ENCODE measurements at regions not wholly inside any gene's neighbourhood (a gene's known extent, or its start where the extent isn't known, plus 50 kb on each side); places are given as distances from the start of the nearest gene placed in this dataset.

- Histone ChIP-seq H3K27ac (ENCODE audit: low read length) (no peak overlapping the region), H3K9me3 (ENCODE audit: insufficient read depth, low read depth, low read length) (no peaks in the 10 kb centered on the region), H3K4me3 (ENCODE audit: low read length) (no peak overlapping the region), H3K27me3 (ENCODE audit: insufficient read depth, low read length) (no peaks in the 10 kb centered on the region), H3K9ac (ENCODE audit: low read depth, low read length) (no peak overlapping the region), H3K36me3 (ENCODE audit: insufficient read depth, low read depth, low read length) (no peaks in the 10 kb centered on the region), H3K4me1 (ENCODE audit: insufficient read depth, low read length) (no peaks in the 10 kb centered on the region)
Observed at GRCh38 chr2:126748188-126748760, 92.3 kb downstream of the GYPC start.

- Histone ChIP-seq H3K4me1 (ENCODE audit: insufficient read depth, low read length) (peaks cover 5% of the 10 kb centered on the region; the same call in 1 of the 2 replicates), H3K27me3 (ENCODE audit: insufficient read depth, low read length) (no peaks in the 10 kb centered on the region), H3K27ac (ENCODE audit: low read length) (no peak overlapping the region), H3K36me3 (ENCODE audit: insufficient read depth, low read depth, low read length) (no peaks in the 10 kb centered on the region), H3K4me3 (ENCODE audit: low read length) (no peak overlapping the region), H3K9me3 (ENCODE audit: insufficient read depth, low read depth, low read length) (no peaks in the 10 kb centered on the region), H3K9ac (ENCODE audit: low read depth, low read length) (no peak overlapping the region)
Observed at GRCh38 chr2:126748929-126749518, 93.1 kb downstream of the GYPC start.

- Histone ChIP-seq H3K4me1 (ENCODE audit: insufficient read depth, low read length) (peaks cover 5% of the 10 kb centered on the region; the same call in 1 of the 2 replicates), H3K27ac (ENCODE audit: low read length) (no peak overlapping the region), H3K27me3 (ENCODE audit: insufficient read depth, low read length) (no peaks in the 10 kb centered on the region), H3K9me3 (ENCODE audit: insufficient read depth, low read depth, low read length) (no peaks in the 10 kb centered on the region), H3K36me3 (ENCODE audit: insufficient read depth, low read depth, low read length) (no peaks in the 10 kb centered on the region), H3K9ac (ENCODE audit: low read depth, low read length) (no peak overlapping the region), H3K4me3 (ENCODE audit: low read length) (no peak overlapping the region)
Observed at GRCh38 chr2:126749537-126749936, 93.6 kb downstream of the GYPC start.

GRCh38 chr2:126750506-126750905 lies 94.5 kb downstream of the GYPC start:
- H3K4me3 ChIP-seq (ENCODE audit: low read length) = no peak overlapping the region
- H3K27me3 ChIP-seq (ENCODE audit: insufficient read depth, low read length) = no peaks in the 10 kb centered on the region
- H3K9me3 ChIP-seq (ENCODE audit: insufficient read depth, low read depth, low read length) = no peaks in the 10 kb centered on the region
- peaks cover 5% of the 10 kb centered on the region; the same call in 1 of the 2 replicates for H3K4me1 ChIP-seq (ENCODE audit: insufficient read depth, low read length)
- H3K36me3 ChIP-seq (ENCODE audit: insufficient read depth, low read depth, low read length) = no peaks in the 10 kb centered on the region
- H3K9ac ChIP-seq (ENCODE audit: low read depth, low read length) = no peak overlapping the region
- H3K27ac ChIP-seq (ENCODE audit: low read length) = no peak overlapping the region

GRCh38 chr2:126751477-126751876 lies 95.5 kb downstream of the GYPC start:
- peaks cover 5% of the 10 kb centered on the region; the same call in 1 of the 2 replicates for H3K4me1 ChIP-seq (ENCODE audit: insufficient read depth, low read length)

GRCh38 chr2:126752876-126753275 lies 96.9 kb downstream of the GYPC start:
- no peak overlapping the region for H3K27ac ChIP-seq (ENCODE audit: low read length)
- peaks cover 5% of the 10 kb centered on the region; the same call in 1 of the 2 replicates for H3K4me1 ChIP-seq (ENCODE audit: insufficient read depth, low read length)
- H3K36me3 ChIP-seq (ENCODE audit: insufficient read depth, low read depth, low read length) = no peaks in the 10 kb centered on the region
- no peaks in the 10 kb centered on the region for H3K9me3 ChIP-seq (ENCODE audit: insufficient read depth, low read depth, low read length)
- H3K27me3 ChIP-seq (ENCODE audit: insufficient read depth, low read length) = no peaks in the 10 kb centered on the region
- no peak overlapping the region for H3K4me3 ChIP-seq (ENCODE audit: low read length)
- no peak overlapping the region for H3K9ac ChIP-seq (ENCODE audit: low read depth, low read length)

More at GRCh38 chr2:126751477-126751876, 95.5 kb downstream of the GYPC start:
- Histone ChIP-seq H3K4me3 (ENCODE audit: low read length) (no peak overlapping the region), H3K27ac (ENCODE audit: low read length) (no peak overlapping the region), H3K27me3 (ENCODE audit: insufficient read depth, low read length) (no peaks in the 10 kb centered on the region), H3K9me3 (ENCODE audit: insufficient read depth, low read depth, low read length) (no peaks in the 10 kb centered on the region), H3K36me3 (ENCODE audit: insufficient read depth, low read depth, low read length) (no peaks in the 10 kb centered on the region), H3K9ac (ENCODE audit: low read depth, low read length) (no peak overlapping the region)

- Histone ChIP-seq H3K9me3 (ENCODE audit: insufficient read depth, low read depth, low read length) (no peaks in the 10 kb centered on the region), H3K36me3 (ENCODE audit: insufficient read depth, low read depth, low read length) (no peaks in the 10 kb centered on the region), H3K4me3 (ENCODE audit: low read length) (no peak overlapping the region), H3K27ac (ENCODE audit: low read length) (no peak overlapping the region), H3K9ac (ENCODE audit: low read depth, low read length) (no peak overlapping the region), H3K4me1 (ENCODE audit: insufficient read depth, low read length) (peaks cover 11% of the 10 kb centered on the region), H3K27me3 (ENCODE audit: insufficient read depth, low read length) (no peaks in the 10 kb centered on the region)
Observed at GRCh38 chr2:126753501-126754212, 97.7 kb downstream of the GYPC start.

- H3K36me3 ChIP-seq (ENCODE audit: insufficient read depth, low read depth, low read length) = no peaks in the 10 kb centered on the region
- H3K9me3 ChIP-seq (ENCODE audit: insufficient read depth, low read depth, low read length) = no peaks in the 10 kb centered on the region
- no peak overlapping the region for H3K27ac ChIP-seq (ENCODE audit: low read length)
- H3K4me3 ChIP-seq (ENCODE audit: low read length) = no peak overlapping the region
- no peaks in the 10 kb centered on the region for H3K27me3 ChIP-seq (ENCODE audit: insufficient read depth, low read length)
- no peak overlapping the region for H3K9ac ChIP-seq (ENCODE audit: low read depth, low read length)
- peaks cover 15% of the 10 kb centered on the region for H3K4me1 ChIP-seq (ENCODE audit: insufficient read depth, low read length)
Observed at GRCh38 chr2:126754240-126755004, 98.5 kb downstream of the GYPC start.

- H3K4me3 ChIP-seq (ENCODE audit: low read length) = no peak overlapping the region
- no peaks in the 10 kb centered on the region for H3K36me3 ChIP-seq (ENCODE audit: insufficient read depth, low read depth, low read length)
- no peak overlapping the region for H3K9ac ChIP-seq (ENCODE audit: low read depth, low read length)
Observed at GRCh38 chr2:126756125-126756524, 100.2 kb downstream of the GYPC start.

GRCh38 chr2:126761256-126761980 lies 105.5 kb downstream of the GYPC start:
- peaks cover 9% of the 10 kb centered on the region for H3K4me1 ChIP-seq (ENCODE audit: insufficient read depth, low read length)
- no peak overlapping the region for H3K4me3 ChIP-seq (ENCODE audit: low read length)
- no peak overlapping the region for H3K9ac ChIP-seq (ENCODE audit: low read depth, low read length)
- no peaks in the 10 kb centered on the region for H3K9me3 ChIP-seq (ENCODE audit: insufficient read depth, low read depth, low read length)
- no peaks in the 10 kb centered on the region for H3K36me3 ChIP-seq (ENCODE audit: insufficient read depth, low read depth, low read length)
- H3K27me3 ChIP-seq (ENCODE audit: insufficient read depth, low read length) = no peaks in the 10 kb centered on the region
- no peak overlapping the region for H3K27ac ChIP-seq (ENCODE audit: low read length)

More at GRCh38 chr2:126756125-126756524, 100.2 kb downstream of the GYPC start:
- no peaks in the 10 kb centered on the region for H3K9me3 ChIP-seq (ENCODE audit: insufficient read depth, low read depth, low read length)
- no peaks in the 10 kb centered on the region for H3K27me3 ChIP-seq (ENCODE audit: insufficient read depth, low read length)
- H3K27ac ChIP-seq (ENCODE audit: low read length) = no peak overlapping the region
- H3K4me1 ChIP-seq (ENCODE audit: insufficient read depth, low read length) = peaks cover 15% of the 10 kb centered on the region
